ENCODE measurements at regions not wholly inside any gene's neighbourhood (a gene's known extent, or its start where the extent isn't known, plus 50 kb on each side); places are given as distances from the start of the nearest gene placed in this dataset.
A peak's percentile ranks its signal among the peaks of the same experiment; 100 is the strongest.
"Not testable (repeated sequence)": the region's sequence is repeated elsewhere in the genome, so short reads cannot be mapped to it uniquely, and the experiment has no call there.

DNA sequence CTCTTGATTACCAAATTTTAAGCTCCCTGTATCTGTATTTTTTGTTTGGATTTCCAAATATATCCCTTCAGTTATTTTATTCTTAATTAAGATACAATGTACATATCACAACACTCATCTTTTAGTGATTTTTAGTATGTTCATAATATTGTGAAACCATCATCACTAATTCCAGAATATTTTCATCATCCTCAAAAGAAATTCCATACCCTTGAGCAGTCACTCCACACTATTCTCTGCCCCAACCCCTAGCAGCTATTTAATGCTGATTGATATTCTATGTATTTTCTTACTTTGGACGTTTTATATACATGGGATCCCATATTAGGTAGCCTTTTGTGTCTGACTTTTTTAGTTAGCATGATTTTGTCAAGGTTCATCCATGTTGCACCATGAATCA lies 127.4 kb upstream of the SLC8A1 start:
- DNase-seq, result no peak

DNA sequence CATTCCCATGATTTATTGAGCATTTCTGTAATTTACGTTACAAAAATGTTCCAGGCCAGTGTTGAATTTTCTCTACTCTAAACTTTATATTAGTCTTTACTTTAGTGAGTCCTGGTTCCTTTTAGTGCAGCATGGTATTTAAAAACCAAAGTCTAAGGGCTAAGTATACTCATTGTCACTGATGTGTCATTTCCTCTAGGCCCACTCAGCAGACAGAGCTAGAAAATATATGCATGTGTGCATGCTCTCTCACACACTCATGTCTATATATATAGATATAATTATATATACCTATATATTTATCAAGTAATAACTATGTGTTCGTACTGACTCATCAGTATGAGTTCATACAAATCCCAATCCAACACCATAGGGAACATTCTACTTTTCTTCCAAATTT lies 132.5 kb upstream of the SLC8A1 start:
- DNase-seq, result no peak

- no peak for DNase-seq
Observed at GRCh38 chr2:40591774-40592173, 139.9 kb upstream of the SLC8A1 start.

- no peak for DNase-seq
Observed at GRCh38 chr2:40592218-40592617, 140.3 kb upstream of the SLC8A1 start.

- no peak for DNase-seq
Observed at GRCh38 chr2:40606862-40607261, 155.0 kb upstream of the SLC8A1 start.

DNA sequence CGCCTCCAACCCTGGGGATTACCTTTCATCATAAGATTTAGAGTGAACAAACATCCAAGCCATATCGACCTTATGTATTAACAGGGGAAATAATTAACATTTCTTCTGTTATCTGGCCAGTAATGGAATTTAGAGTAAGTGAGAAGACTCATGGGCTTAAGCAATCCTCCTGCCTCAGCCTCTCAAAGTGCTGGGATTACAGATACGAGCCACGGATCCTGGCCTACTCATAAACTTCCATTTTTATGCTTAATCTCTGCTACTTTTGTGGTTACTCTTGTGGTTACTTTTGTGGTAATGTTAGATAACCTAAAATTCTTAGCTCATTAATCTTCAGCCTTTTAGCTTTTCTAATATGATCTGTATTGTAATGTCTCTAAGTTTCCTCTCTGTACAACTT lies 159.3 kb upstream of the SLC8A1 start:
- no peak for DNase-seq

GRCh38 chr2:40625849-40626248 lies 174.0 kb upstream of the SLC8A1 start:
- no peak for DNase-seq

- no peak for DNase-seq
Observed at GRCh38 chr2:40628556-40628955, 176.7 kb upstream of the SLC8A1 start.

DNA sequence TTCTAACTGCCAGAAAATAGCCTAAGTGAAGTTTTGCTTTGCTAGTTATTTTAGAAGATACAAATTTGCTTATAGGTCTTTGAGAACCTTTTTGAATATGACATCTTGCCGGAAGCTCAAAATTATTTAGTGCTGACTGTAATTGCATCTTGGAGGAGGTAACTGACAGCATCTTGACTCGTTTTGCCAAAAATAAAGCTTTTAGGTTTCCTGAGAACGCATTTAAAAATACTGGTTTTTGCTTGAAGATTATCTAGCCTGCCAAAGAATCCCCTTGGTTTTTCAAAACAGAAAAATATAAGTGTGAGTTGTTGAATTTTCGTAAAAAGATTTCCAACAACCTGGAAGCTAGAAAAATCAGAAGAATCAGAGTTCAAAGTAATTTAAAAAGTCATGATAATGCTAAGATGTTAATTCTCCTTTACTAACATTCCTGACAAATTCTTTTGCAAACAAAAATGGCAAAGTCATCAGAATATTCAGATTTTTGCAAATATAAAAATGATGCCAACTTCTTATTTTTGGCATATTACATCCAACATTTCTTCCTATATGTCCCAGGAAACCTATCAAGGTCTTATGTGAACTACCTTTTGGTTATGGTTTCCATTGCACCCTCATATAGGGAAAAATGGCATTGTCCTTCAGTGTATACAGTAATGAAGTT lies 178.0 kb upstream of the SLC8A1 start:
- DNase-seq, result no peak

- peak; percentile 22 for DNase-seq
Observed at GRCh38 chr2:40639320-40639719, 187.4 kb upstream of the SLC8A1 start.

DNA sequence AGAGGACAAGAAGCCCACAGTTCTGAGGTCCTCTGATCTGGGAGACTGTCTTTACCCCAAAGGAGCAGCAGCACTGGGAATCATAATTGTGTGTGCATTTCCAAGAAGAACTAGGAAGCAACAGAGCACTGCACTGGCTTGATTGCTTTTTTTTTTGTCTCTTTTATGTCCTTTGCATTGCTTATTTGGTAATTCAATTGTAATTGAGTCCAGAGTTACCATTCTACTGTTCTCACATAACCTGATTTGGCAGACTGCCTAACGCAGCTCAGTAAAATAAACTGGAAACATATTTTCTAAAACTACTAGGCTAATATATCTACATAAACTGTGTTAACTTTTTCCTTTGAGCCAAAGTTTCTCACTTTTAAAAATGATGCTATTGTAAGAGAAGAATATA lies 190.3 kb upstream of the SLC8A1 start:
- no peak for DNase-seq

- no peak for DNase-seq
Observed at GRCh38 chr2:40642726-40643125, 190.8 kb upstream of the SLC8A1 start.

DNA sequence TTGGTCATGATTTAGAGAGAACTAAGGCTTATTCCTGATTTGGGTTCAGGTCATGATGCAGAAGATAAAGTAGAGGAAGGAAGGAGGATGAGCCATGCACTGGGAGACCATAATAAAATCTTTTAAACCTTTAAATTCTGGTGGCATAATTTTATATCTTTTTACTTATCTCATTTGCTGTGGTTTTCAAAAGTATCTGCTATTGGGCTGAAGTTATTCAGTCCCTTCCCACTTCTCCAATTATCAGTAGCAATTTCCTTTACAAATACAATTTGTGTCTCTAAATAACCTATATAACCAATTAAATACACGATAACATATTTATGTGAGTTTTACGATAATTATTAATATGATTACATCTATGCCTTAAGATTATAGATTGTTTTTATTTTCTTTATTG lies 194.8 kb upstream of the SLC8A1 start:
- DNase-seq, result no peak

- no peak for DNase-seq
Observed at GRCh38 chr2:40652155-40652554, 200.3 kb upstream of the SLC8A1 start.

GRCh38 chr2:40653829-40654228 lies 201.9 kb upstream of the SLC8A1 start:
- no peak for DNase-seq

DNA sequence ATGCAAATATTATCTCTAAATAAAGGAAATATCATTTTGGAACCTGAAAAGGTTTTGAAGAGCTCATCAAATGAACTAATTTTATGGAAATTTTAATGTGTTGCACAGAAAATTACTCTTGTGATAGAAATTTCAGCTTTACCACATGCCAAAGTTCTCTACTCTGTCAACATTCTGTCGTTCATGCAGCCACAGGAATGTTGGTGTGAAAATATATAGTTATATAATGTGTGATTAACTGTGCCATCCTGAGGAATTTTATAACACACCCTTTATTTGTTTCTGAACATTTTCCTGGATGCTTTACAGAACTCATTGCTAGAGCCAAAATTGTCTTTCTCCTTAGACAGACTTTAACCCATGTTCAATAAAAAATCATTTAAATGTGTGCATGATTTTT lies 202.5 kb upstream of the SLC8A1 start:
- DNase-seq, result no peak

GRCh38 chr2:40658941-40659340 lies 207.1 kb upstream of the SLC8A1 start:
- DNase-seq, result peak; percentile 65

- no peak for DNase-seq
Observed at GRCh38 chr2:40665493-40666232, 213.8 kb upstream of the SLC8A1 start.

GRCh38 chr2:40666398-40666797 lies 214.5 kb upstream of the SLC8A1 start:
- peak; percentile 68 for DNase-seq

GRCh38 chr2:40668425-40668824 lies 216.5 kb upstream of the SLC8A1 start:
- no peak for DNase-seq

DNA sequence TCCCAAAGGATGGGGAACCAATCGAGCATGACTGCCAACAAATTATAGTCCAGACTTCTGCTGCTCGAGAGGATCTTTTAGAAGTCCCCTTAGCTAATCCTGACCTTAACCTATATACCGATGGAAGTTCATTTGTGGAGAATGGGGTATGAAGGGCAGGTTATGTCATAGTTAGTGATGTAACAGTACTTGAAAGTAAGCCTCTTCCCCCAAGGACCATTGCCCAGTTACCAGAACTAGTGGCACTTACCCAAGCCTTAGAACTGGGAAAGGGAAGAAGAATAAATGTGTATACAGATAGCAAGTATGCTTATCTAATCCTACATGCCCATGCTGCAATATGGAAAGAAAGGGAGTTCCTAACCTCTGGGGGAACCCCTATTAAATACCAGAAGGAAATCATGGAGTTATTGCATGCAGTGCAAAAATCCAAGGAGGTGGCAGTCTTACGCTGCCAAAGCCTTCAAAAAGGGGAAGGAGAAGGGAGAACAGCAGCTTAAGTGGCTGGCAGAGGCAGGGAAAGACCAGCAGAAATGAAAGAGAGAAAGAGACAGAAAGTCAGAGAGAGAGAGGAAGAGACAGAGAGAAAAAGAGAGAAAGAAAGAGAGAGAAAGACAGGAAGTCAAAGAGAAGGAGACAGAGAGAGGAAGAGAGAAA lies 224.4 kb upstream of the SLC8A1 start:
- DNase-seq, result not testable (repeated sequence)

DNA sequence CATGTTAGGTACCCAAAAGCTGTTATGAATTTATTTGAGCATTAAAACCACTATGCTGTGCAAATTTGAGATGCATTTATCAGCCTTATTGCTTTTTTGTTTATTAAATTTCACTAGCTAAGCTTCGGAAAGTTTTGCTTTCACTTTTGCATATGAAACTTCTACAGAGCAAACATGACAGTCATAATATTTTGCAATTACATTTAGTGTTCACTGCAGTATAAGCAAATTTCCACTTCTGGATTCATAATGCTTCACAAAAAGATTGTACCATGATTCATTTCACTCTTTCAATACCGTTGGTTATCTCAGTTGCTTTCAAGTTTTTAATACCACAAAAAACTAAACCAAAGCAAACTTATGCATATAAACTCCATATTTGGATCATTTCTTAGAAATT lies 228.7 kb upstream of the SLC8A1 start:
- DNase-seq, result no peak

DNA sequence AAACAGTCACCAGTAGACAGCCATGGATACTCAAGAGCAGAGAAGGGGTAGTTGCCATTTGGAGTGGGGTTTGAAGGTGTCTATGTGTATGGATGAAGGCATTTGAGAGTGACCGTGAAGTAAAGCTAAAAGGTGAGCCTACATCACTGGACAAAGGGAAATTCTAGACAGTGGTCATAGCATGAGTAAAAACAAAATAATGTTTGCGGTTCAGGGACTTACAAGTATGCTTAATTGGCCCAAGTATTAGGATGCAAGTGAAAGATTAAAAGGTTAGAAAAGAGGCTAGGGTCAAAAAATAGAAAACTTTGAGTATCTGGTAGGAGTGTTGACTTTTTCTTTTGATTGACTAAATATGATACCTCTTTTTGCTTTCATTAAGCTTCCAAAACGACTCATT lies 238.1 kb upstream of the SLC8A1 start:
- DNase-seq, result no peak

DNA sequence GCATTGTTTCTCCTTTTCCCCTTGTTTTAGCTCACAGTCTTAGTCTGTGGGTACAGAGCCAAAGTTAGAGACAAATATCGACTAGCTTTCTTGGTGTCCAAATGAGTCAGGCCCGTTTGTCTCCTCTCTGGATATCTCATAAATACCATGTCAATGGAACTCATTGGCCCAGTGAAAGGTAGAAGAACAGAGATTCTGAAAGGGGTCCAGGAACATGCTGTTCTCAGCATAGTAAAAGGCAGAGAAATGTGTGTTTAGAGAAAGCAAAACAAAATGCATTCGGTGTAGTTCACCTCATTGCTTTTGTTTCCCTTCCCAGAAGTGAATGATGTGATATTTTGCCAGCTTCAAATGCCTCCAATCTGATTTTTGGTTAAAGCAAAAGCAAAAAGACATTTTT lies 238.6 kb upstream of the SLC8A1 start:
- DNase-seq, result no peak
